Activated CD4-positive, alpha-beta T cell treated with anti-CD3 and anti-CD28 coated beads, Interleukin-2, amount 50 U/mL, for 4 hours (primary cell): ENCODE measurements at regions not wholly inside any gene's neighbourhood (a gene's known extent, or its start where the extent isn't known, plus 50 kb on each side); places are given as distances from the start of the nearest gene placed in this dataset.
A peak's percentile ranks its signal among the peaks of the same experiment; 100 is the strongest.

Experiments used
- DNase-seq, 2 experiments: peaks; one replicate each; pipeline ENCODE4 v3.0.0-alpha.2; 2020

DNA sequence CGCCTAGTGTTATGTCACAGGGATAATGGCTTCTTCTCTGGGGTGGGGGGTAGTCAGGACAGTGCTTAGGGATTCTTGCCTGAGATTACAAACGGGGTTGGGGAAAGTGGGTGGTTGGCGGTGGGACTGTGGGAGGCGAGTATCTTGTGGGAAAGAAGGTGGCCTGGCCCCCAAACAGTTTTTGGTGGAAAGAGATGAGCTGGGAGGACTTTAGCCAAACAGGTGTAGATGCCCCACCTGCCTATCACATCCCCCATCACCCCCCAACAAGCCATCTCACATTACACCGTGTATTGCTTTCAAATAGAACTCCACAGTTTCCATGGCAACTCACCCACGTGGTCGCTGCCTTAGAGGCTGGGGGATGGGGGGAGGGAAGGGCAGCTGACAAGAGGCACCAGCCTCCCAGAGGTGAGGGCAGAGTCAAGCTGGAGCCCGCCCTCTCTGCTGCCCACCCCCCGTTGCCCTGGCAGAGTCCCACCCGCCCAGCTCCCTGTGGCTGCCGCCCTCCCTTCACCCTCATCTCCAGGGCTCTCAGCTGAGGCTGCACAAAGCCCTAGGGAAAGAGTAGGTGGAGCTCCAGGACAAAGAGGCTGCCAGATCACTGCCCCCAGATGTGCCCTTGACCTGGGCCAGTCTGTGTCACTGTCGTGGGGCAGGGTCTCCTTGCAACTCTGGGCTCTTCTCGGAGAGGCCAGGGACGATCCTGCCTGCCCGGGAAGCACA is 98.3 kb downstream of the LRRC74A start:
- DNase-seq, result peak; percentile 27 to 29

DNA sequence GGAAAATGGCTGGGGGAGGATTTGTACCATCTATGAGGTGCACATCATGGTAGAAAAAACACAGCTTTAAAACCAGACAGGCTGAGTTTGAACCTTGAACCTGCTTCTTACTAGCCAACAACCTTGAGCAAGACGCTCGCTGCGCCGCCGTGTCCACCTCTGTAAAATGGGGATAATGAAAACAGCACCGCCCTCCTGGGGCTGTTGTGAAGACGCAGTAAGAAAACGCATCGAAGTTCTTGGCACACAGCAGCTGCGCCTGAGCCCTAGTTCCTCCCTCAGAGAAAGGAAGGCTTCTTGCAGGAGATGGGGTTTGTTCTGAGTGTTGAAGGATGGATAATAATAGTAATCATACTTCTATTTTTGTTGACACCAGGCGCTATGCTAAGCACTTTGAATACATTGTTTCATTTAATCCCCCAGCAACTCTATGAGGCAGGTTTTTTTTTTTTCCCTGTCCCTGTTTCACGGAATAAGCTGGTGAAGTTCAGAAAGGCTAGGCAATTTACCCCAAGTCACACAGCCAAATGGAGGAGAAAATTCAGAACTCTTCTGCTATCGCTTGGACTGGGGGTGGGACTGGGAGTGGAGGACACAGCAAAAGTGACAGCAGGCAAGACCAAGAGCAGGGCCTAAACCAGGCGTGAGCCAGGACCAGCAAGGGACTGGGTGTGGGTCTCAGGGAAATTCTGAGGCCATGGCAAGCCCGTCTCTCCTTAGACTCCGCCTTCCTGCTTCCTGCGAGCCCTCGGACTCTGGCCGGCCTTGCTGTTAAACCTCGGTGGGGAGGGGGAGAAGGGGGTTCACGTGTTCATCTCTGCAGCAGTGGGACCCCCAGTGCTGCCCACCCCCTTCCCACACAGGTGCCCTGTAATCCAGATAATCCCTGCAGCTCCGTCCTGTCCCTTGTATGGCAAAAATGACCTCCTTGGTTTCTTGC is 97.5 kb downstream of the LRRC74A start:
- no peak for DNase-seq

DNA sequence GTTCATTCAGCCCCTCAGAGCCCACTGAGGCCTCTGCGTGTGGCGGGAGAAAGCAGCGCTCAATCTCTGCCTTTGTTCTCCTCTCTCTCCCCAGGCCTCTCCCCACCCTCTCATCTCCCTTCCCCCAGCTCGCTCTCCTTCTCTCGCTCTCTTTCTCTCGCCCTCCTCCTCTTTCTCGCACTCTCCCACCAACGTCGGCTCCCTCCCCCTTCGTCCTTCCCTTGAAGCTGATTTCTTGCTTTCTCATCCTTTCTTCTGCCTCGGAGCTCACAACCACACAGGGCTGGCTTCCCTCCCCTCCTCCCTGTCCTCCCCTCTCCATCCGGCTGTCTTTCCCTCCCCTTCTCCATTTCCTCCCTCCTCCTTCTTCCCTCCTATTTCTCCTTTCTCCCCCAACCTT is 96.4 kb downstream of the LRRC74A start:
- no peak for DNase-seq

DNA sequence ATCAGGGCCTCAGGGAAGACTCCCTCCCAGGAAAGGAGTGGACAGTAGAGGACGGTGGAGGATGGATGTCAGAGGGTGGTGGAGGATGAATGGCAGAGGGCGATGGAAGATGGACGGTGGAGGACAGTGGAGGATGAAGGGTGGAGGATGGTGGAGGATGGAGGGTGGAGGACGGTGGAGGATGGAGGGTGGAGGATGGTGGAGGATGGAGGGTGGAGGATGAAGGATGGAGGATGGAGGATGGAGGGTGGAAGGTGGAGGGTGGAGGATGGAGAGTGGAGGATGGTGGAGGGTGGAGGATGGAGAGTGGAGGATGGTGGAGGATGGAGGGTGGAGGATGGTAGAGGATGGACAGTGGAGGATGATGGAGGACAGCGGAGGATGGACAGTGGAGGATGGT is 95.9 kb downstream of the LRRC74A start:
- no peak for DNase-seq

DNA sequence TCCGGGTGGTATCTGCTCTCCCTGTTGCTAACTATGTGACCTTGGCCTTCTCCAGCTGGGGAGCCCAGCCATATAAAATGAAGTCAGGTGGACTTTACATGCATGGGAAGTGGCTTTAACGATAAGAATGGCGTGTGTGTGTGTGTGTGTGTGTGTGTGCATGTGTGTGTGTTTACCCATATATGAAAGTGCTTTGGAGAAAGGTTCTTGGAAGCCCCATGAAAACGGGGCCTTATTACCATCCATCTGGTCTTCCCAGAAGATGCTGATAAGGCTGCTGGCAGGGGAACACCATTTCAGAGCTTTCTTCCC is 94.8 kb downstream of the LRRC74A start:
- no peak for DNase-seq

DNA sequence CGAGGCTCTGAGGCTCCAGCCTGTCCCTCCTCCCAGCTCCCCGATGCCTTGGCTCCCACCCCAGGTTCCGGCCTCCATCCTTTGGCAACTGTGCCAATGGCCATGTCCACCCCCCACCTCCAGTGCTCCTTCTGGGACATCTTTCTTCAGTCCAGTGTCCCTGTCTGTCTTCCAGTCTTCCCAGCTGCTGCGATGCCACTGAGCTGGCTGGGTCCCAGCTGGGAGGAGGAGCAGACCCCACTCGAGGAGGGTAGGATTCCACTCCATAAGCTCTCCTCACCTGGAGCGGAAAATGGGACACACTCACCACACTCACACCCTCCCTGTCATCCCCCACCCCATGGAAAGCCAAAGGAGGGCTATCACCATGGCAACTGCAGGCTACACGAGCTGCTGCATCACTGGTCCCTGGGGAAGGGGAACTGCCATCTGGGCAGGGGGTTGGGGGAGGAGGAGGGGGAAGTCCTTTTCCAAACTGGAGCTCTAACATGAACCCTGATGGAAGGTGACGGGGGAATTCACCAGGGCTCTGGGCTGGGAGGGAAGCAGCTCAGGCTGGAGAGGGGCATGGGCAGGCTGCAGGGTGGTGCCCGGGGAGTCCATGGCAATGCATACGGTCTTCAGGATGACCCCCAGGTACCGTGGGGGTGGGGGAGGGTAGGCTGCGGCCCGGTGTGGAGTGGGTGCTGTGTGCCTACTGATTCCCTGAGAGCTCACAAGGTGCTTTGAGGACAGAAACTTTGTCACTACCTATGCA is 94.3 kb downstream of the LRRC74A start:
- no peak for DNase-seq

DNA sequence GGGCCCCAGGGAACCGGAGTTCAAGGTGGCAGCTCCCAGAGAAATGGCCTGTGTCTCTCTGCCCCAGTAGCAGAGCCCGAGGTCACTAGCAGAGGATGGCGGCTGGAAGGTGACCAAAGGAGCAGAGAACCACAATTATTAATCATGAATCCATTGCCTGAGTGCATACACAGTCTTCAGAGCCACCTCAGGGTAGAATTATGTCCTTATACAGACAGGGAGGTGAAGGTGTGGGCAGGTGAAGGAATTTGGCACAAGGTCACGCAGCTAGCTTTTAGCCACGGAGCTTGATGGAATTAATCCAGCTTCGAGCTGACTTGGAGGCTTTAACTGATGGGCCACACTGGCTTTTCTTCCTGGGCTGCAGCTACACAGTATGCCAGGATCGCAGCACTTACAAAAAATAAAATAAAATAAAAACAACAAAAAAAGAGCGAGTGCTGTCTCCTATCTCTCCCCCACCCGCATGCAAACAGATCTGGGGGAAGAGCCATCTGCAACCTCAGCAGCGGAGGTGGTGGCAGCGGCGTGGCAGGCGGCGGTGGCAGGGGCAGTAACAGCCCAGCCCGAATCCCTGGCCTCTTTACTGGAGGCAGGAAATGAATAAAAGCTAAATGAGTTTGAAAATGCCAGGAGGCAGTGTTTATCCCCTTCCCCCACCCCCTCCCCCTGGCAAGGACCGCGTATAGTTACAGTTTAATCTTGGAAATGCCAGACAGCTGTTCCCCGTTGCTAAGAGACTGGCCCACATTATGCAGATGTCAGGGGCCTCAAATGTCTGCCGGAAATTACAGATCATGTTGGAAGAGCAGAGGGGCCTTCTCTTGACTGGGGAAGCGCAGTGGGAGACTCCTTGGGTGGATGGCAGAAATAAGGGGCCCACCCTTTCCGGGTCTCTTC is 93.5 kb downstream of the LRRC74A start:
- DNase-seq, result no peak
